HepG2 (cell line): ENCODE measurements at regions not wholly inside any gene's neighbourhood (a gene's known extent, or its start where the extent isn't known, plus 50 kb on each side); places are given as distances from the start of the nearest gene placed in this dataset.

Experiments used
- ATAC-seq: fragments of 200-7000 bp; cut with Tn5 transposase; 3 replicates; pipeline ENCODE4 v1.9.1; 2020; ENCODE audit warnings: mild to moderate bottlenecking, moderate library complexity
- BruUV-seq: library from RNA; stranded (reverse); fragments of 400-500 nt; replicated peaks from 2 replicates; lab custom pipeline; 2021; lab: Mats Ljungman, UMichigan
- CTCF ChIA-PET: fragments of 300-600 bp; formaldehyde crosslinking; extraction: SDS; loops from one replicate; lab custom pipeline; 2021; ENCODE audit warnings: low total read pairs, inconsistent platforms, low intra/inter-chr PET ratio; lab: Yijun Ruan, JAX
- POLR2A ChIA-PET: fragments of 350-600 bp; sonication (Branson Sonifier 250); formaldehyde crosslinking; loops from one replicate; lab custom pipeline; 2020; ENCODE audit warnings: antibody characterized with exemption, inconsistent platforms; lab: Yijun Ruan, JAX
- DNase-seq: peaks from one replicate; pipeline ENCODE4 v3.0.0-alpha.2; 2015; ENCODE audit warnings: low spot score
- FAIRE-seq: peaks from 3 replicates; lab custom pipeline; 2011; peaks lifted over from hg19 to GRCh38; lab: Jason Lieb, UNC
- H2AFZ ChIP-seq: one replicate; pipeline ENCODE4 v1.6.1; 2011; ENCODE audit warnings: low read length, inconsistent platforms
- H3K27ac ChIP-seq: fragments of 300-600 bp; 3 replicates; pipeline ENCODE4 v1.8.0; 2011; ENCODE audit warnings: mixed run types, mild to moderate bottlenecking, mixed read lengths, low read length, inconsistent platforms; ENCODE audit not compliant: insufficient read depth; ENCODE audit errors: extremely low read length
- H3K27me3 ChIP-seq, 2 experiments: fragments of 200-600 bp in 1 of 2; 2 replicates in 1 of 2; 3 replicates in 1 of 2; pipeline versions ENCODE4 v1.6.0 to v1.8.0; 2011; ENCODE audit warnings: low read length in 2 of 2, mild to moderate bottlenecking in 2 of 2, moderate library complexity in 2 of 2, inconsistent platforms in 1 of 2; ENCODE audit not compliant: insufficient read depth in 2 of 2, control insufficient read depth in 1 of 2
- H3K36me3 ChIP-seq, 2 experiments: fragments of 200-600 bp in 1 of 2; replicated peaks in 1 of 2; 2 replicates in 1 of 2; 3 replicates in 1 of 2; pipeline versions ENCODE4 v1.5.1 to v1.8.0; 2011; ENCODE audit warnings: low read length in 2 of 2, inconsistent platforms in 1 of 2; ENCODE audit not compliant: insufficient read depth in 2 of 2, control insufficient read depth in 1 of 2
- H3K4me1 ChIP-seq: 2 replicates; pipeline ENCODE4 v1.5.1; 2012; ENCODE audit warnings: low read length, inconsistent platforms; ENCODE audit not compliant: insufficient read depth
- H3K4me2 ChIP-seq: 2 replicates; pipeline ENCODE4 v1.6.0; 2011; ENCODE audit warnings: low read depth, low read length, inconsistent platforms
- H3K4me3 ChIP-seq, 3 experiments: fragments of 200-600 bp in 1 of 3; sonication (generic), shearing (Covaris generic) in 1 of 3; replicated peaks in 1 of 3; 2 replicates each; pipeline ENCODE4 v1.5.1; 2011 to 2016; ENCODE audit warnings: low read length in 3 of 3, inconsistent platforms in 2 of 3, low read depth in 2 of 3, mild to moderate bottlenecking in 2 of 3, control low read depth in 1 of 3, mixed read lengths in 1 of 3; ENCODE audit not compliant: insufficient read depth in 1 of 3
- H3K79me2 ChIP-seq: one replicate; pipeline ENCODE4 v1.6.1; 2011; ENCODE audit warnings: low read length, inconsistent platforms; ENCODE audit not compliant: insufficient read depth
- H3K9ac ChIP-seq: 2 replicates; pipeline ENCODE4 v1.6.0; 2011; ENCODE audit warnings: mild to moderate bottlenecking, low read depth, low read length, inconsistent platforms; ENCODE audit not compliant: insufficient read depth
- H3K9me3 ChIP-seq: 2 replicates; pipeline ENCODE4 v1.5.1; 2012; ENCODE audit warnings: mild to moderate bottlenecking, low read length
- H4K20me1 ChIP-seq: 2 replicates; pipeline ENCODE4 v1.6.0; 2011; ENCODE audit warnings: inconsistent platforms, mild to moderate bottlenecking, low read length, moderate library complexity; ENCODE audit not compliant: insufficient read depth
- ARID5B ChIP-seq: IDR thresholded peaks from 2 replicates; pipeline ENCODE4 v1.4.0; 2020; ENCODE audit warnings: mild to moderate bottlenecking, missing genetic modification reagents
- CENPBD1 ChIP-seq: sonication (generic); formaldehyde crosslinking; IDR thresholded peaks from 2 replicates; pipeline ENCODE4 v1.8.0; 2022; ENCODE audit warnings: missing genetic modification reagents, low read depth, mild to moderate bottlenecking, borderline replicate concordance
- CENPT ChIP-seq: sonication (generic); formaldehyde crosslinking; IDR thresholded peaks from 2 replicates; pipeline ENCODE4 v1.8.0; 2022; ENCODE audit warnings: low read depth, mild to moderate bottlenecking, moderate library complexity, missing genetic modification reagents
- HMGA1 ChIP-seq: sonication (generic); formaldehyde crosslinking; conservative IDR thresholded peaks from 2 replicates; pipeline ENCODE4 v1.4.0; 2020; ENCODE audit warnings: missing genetic modification reagents
- KLF12 ChIP-seq: sonication (generic); formaldehyde crosslinking; IDR thresholded peaks from 2 replicates; pipeline ENCODE4 v1.4.0; 2020; ENCODE audit warnings: missing genetic modification reagents, borderline replicate concordance
- NR2F2 ChIP-seq: IDR thresholded peaks from 2 replicates; pipeline ENCODE4 v1.6.1; 2012; ENCODE audit warnings: low read depth, inconsistent platforms, borderline replicate concordance
- PHF5A ChIP-seq: IDR thresholded peaks from one replicate; pipeline ENCODE4 v1.6.1; 2018; ENCODE audit warnings: low read depth, missing genetic modification reagents; ENCODE audit not compliant: unreplicated experiment
- PREB ChIP-seq: sonication (generic); formaldehyde crosslinking; IDR thresholded peaks from 2 replicates; pipeline ENCODE4 v1.4.0; 2020; ENCODE audit warnings: missing genetic modification reagents
- SOX5 ChIP-seq: IDR thresholded peaks from 2 replicates; pipeline ENCODE4 v1.6.1; 2016; ENCODE audit warnings: borderline replicate concordance
- ZFP90 ChIP-seq: sonication (generic); formaldehyde crosslinking; IDR thresholded peaks from 2 replicates; pipeline ENCODE4 v1.8.0; 2022; ENCODE audit warnings: missing genetic modification reagents, mild to moderate bottlenecking, inconsistent platforms, borderline replicate concordance
- ZNF143 ChIP-seq: sonication (generic); formaldehyde crosslinking; IDR thresholded peaks from 2 replicates; pipeline ENCODE4 v1.4.0; 2020; ENCODE audit warnings: missing genetic modification reagents
- ZNF160 ChIP-seq: sonication (generic); formaldehyde crosslinking; IDR thresholded peaks from 2 replicates; pipeline ENCODE4 v1.8.0; 2022; ENCODE audit warnings: mild to moderate bottlenecking, inconsistent platforms, missing genetic modification reagents
- ZNF644 ChIP-seq: IDR thresholded peaks from 2 replicates; pipeline ENCODE4 v1.6.1; 2016; ENCODE audit warnings: low read depth
- ZNF746 ChIP-seq: sonication (generic); formaldehyde crosslinking; IDR thresholded peaks from 2 replicates; pipeline ENCODE4 v1.8.0; 2022; ENCODE audit warnings: mild to moderate bottlenecking, missing genetic modification reagents
- WGBS: methylation state at CpG from one replicate; pipeline ENCODE4 v1.1.6; 2017; ENCODE audit warnings: low lambda C conversion rate; 5-methylcytosine and 5-hydroxymethylcytosine counted together
- in situ Hi-C: cut with HindIII; loops from 2 replicates; pipeline ENCODE4 v1.10.0; 2017; ENCODE audit warnings: low pct_unique_long_range_greater_than_20kb; ENCODE audit not compliant: extremely low pct_ligation_motif_present
- intact Hi-C: fragments of 100-400 bp; cut with micrococcal nuclease; formaldehyde crosslinking; loops from one replicate; pipeline ENCODE4 v1.10.0; 2022; ENCODE audit not compliant: unreplicated experiment
- TF ChIP-seq, protein P1 (sequence below): IDR thresholded peaks from 2 replicates; pipeline ENCODE4 v1.6.1; 2012; ENCODE audit warnings: low read depth, low read length, improper control_type of control experiment

- Histone ChIP-seq H3K9ac (no peak overlapping the region), H3K4me3 (no peak overlapping the region), H4K20me1 (no peaks in the 10 kb centered on the region), H3K9me3 (peaks cover 12% of the 10 kb centered on the region; the same call in 1 of the 2 replicates), H3K4me1 (no peaks in the 10 kb centered on the region), H3K4me2 (no peak overlapping the region), H3K27ac (no peak overlapping the region), H2AFZ (no peak overlapping the region), H3K27me3 (no peaks in the 10 kb centered on the region), H3K36me3 (no peaks in the 10 kb centered on the region), H3K79me2 (no peaks in the 10 kb centered on the region)
- ChIA-PET CTCF (no interaction called here), POLR2A (no interaction called here)
- BruUV-seq = no TSS peak
- intact Hi-C loops = no loop called here
- ATAC-seq = no peak
- WGBS = 50% methylated on average over 1 of the region's 1 CpG
- no peak for FAIRE-seq
- in situ Hi-C loops = no loop called here
- no peak for TF ChIP-seq ZNF746 (CRISPR knock-in tag)
- TF ChIP-seq SOX5 (CRISPR knock-in tag) = no peak
- TF ChIP-seq PHF5A (CRISPR knock-in tag) = no peak
- no peak for TF ChIP-seq ZNF644 (CRISPR knock-in tag)
- no peak for TF ChIP-seq KLF12 (CRISPR knock-in tag)
- no peak for TF ChIP-seq ZNF143 (CRISPR knock-in tag)
- TF ChIP-seq CENPBD1 (CRISPR knock-in tag) = no peak
- no peak for TF ChIP-seq ZFP90
- TF ChIP-seq HMGA1 (CRISPR knock-in tag) = no peak
- TF ChIP-seq NR2F2 = no peak
- TF ChIP-seq, protein P1, sequence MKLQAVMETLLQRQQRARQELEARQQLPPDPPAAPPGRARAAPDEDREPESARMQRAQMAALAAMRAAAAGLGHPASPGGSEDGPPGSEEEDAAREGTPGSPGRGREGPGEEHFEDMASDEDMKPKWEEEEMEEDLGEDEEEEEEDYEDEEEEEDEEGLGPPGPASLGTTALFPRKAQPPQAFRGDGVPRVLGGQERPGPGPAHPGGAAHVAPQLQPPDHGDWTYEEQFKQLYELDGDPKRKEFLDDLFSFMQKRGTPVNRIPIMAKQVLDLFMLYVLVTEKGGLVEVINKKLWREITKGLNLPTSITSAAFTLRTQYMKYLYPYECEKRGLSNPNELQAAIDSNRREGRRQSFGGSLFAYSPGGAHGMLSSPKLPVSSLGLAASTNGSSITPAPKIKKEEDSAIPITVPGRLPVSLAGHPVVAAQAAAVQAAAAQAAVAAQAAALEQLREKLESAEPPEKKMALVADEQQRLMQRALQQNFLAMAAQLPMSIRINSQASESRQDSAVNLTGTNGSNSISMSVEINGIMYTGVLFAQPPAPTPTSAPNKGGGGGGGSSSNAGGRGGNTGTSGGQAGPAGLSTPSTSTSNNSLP = no peak
- no peak for TF ChIP-seq PREB (CRISPR knock-in tag)
- TF ChIP-seq ARID5B (CRISPR knock-in tag) = no peak
- TF ChIP-seq CENPT (CRISPR knock-in tag) = no peak
- TF ChIP-seq ZNF160 = no peak
- DNase-seq = no peak
These were observed 300.0 kb upstream of the CWC22 start for GRCh38 chr2:180307096-180307495.
